ENCODE measurements at regions not wholly inside any gene's neighbourhood (a gene's known extent, or its start where the extent isn't known, plus 50 kb on each side); places are given as distances from the start of the nearest gene placed in this dataset.

- Histone ChIP-seq H3K4me3 (ENCODE audit: low read length) (no peak overlapping the region), H3K4me1 (ENCODE audit: control insufficient read depth, insufficient read depth, low read length) (no peaks in the 10 kb centered on the region), H3K9me3 (ENCODE audit: control insufficient read depth, low read length) (peaks cover 8% of the 10 kb centered on the region), H3K36me3 (ENCODE audit: control insufficient read depth, insufficient read depth, low read length, severe bottlenecking) (no peaks in the 10 kb centered on the region), H3K27me3 (replicated peaks; ENCODE audit: control insufficient read depth, insufficient read depth, low read length) (no peaks in the 10 kb centered on the region), H3K9ac (ENCODE audit: low read length) (no peak overlapping the region)
- DNase-seq (ENCODE audit: low read depth): no peak
Measured at GRCh38 chrX:23525531-23525930, 141.8 kb upstream of the PRDX4 start.

GRCh38 chrX:23540532-23540931 is 126.8 kb upstream of the PRDX4 start:
- H3K36me3 ChIP-seq (ENCODE audit: control insufficient read depth, insufficient read depth, low read length, severe bottlenecking): no peaks in the 10 kb centered on the region
- peaks cover 12% of the 10 kb centered on the region for H3K9me3 ChIP-seq (ENCODE audit: control insufficient read depth, low read length)
- H3K27me3 ChIP-seq (replicated peaks; ENCODE audit: control insufficient read depth, insufficient read depth, low read length): no peaks in the 10 kb centered on the region
- no peaks in the 10 kb centered on the region for H3K4me1 ChIP-seq (ENCODE audit: control insufficient read depth, insufficient read depth, low read length)
- no peak overlapping the region for H3K4me3 ChIP-seq (ENCODE audit: low read length)
- no peak overlapping the region for H3K9ac ChIP-seq (ENCODE audit: low read length)
- DNase-seq (ENCODE audit: low read depth): no peak

- no peaks in the 10 kb centered on the region for H3K4me1 ChIP-seq (ENCODE audit: control insufficient read depth, insufficient read depth, low read length)
- peaks cover 4% of the 10 kb centered on the region for H3K9me3 ChIP-seq (ENCODE audit: control insufficient read depth, low read length)
- no peak for DNase-seq (ENCODE audit: low read depth)
- H3K9ac ChIP-seq (ENCODE audit: low read length): no peak overlapping the region
- no peak overlapping the region for H3K4me3 ChIP-seq (ENCODE audit: low read length)
- H3K36me3 ChIP-seq (ENCODE audit: control insufficient read depth, insufficient read depth, low read length, severe bottlenecking): no peaks in the 10 kb centered on the region
- peaks cover 18% of the 10 kb centered on the region for H3K27me3 ChIP-seq (replicated peaks; ENCODE audit: control insufficient read depth, insufficient read depth, low read length)
Measured at GRCh38 chrX:23548164-23548563, 119.1 kb upstream of the PRDX4 start.

GRCh38 chrX:23552303-23552702 is 115.0 kb upstream of the PRDX4 start:
- Histone ChIP-seq H3K4me1 (ENCODE audit: control insufficient read depth, insufficient read depth, low read length) (no peaks in the 10 kb centered on the region), H3K4me3 (ENCODE audit: low read length) (no peak overlapping the region), H3K9me3 (ENCODE audit: control insufficient read depth, low read length) (peaks cover 8% of the 10 kb centered on the region), H3K27me3 (replicated peaks; ENCODE audit: control insufficient read depth, insufficient read depth, low read length) (peaks cover 21% of the 10 kb centered on the region), H3K9ac (ENCODE audit: low read length) (no peak overlapping the region), H3K36me3 (ENCODE audit: control insufficient read depth, insufficient read depth, low read length, severe bottlenecking) (no peaks in the 10 kb centered on the region)
- DNase-seq (ENCODE audit: low read depth): no peak

GRCh38 chrX:23554304-23554703 is 113.0 kb upstream of the PRDX4 start:
- Histone ChIP-seq H3K36me3 (ENCODE audit: control insufficient read depth, insufficient read depth, low read length, severe bottlenecking) (no peaks in the 10 kb centered on the region), H3K9ac (ENCODE audit: low read length) (no peak overlapping the region), H3K27me3 (replicated peaks; ENCODE audit: control insufficient read depth, insufficient read depth, low read length) (peaks cover 13% of the 10 kb centered on the region), H3K4me3 (ENCODE audit: low read length) (no peak overlapping the region), H3K9me3 (ENCODE audit: control insufficient read depth, low read length) (peaks cover 27% of the 10 kb centered on the region), H3K4me1 (ENCODE audit: control insufficient read depth, insufficient read depth, low read length) (no peaks in the 10 kb centered on the region)
- peak; percentile 65 for DNase-seq (ENCODE audit: low read depth)

- H3K9ac ChIP-seq (ENCODE audit: low read length): no peak overlapping the region
- H3K4me1 ChIP-seq (ENCODE audit: control insufficient read depth, insufficient read depth, low read length): no peaks in the 10 kb centered on the region
- H3K9me3 ChIP-seq (ENCODE audit: control insufficient read depth, low read length): peaks cover 34% of the 10 kb centered on the region
- no peak for DNase-seq (ENCODE audit: low read depth)
- peaks cover 10% of the 10 kb centered on the region for H3K27me3 ChIP-seq (replicated peaks; ENCODE audit: control insufficient read depth, insufficient read depth, low read length)
- H3K4me3 ChIP-seq (ENCODE audit: low read length): no peak overlapping the region
- no peaks in the 10 kb centered on the region for H3K36me3 ChIP-seq (ENCODE audit: control insufficient read depth, insufficient read depth, low read length, severe bottlenecking)
Measured at GRCh38 chrX:23557070-23557469, 110.2 kb upstream of the PRDX4 start.

GRCh38 chrX:23559975-23560374 is 107.3 kb upstream of the PRDX4 start:
- H3K4me1 ChIP-seq (ENCODE audit: control insufficient read depth, insufficient read depth, low read length): no peaks in the 10 kb centered on the region
- H3K9ac ChIP-seq (ENCODE audit: low read length): no peak overlapping the region
- H3K27me3 ChIP-seq (replicated peaks; ENCODE audit: control insufficient read depth, insufficient read depth, low read length): no peaks in the 10 kb centered on the region
- peaks cover 34% of the 10 kb centered on the region for H3K9me3 ChIP-seq (ENCODE audit: control insufficient read depth, low read length)
- H3K4me3 ChIP-seq (ENCODE audit: low read length): no peak overlapping the region
- H3K36me3 ChIP-seq (ENCODE audit: control insufficient read depth, insufficient read depth, low read length, severe bottlenecking): no peaks in the 10 kb centered on the region
- no peak for DNase-seq (ENCODE audit: low read depth)

GRCh38 chrX:23570674-23571343 is 96.5 kb upstream of the PRDX4 start:
- Histone ChIP-seq H3K4me1 (ENCODE audit: control insufficient read depth, insufficient read depth, low read length) (no peaks in the 10 kb centered on the region), H3K9me3 (ENCODE audit: control insufficient read depth, low read length) (peaks cover 5% of the 10 kb centered on the region), H3K4me3 (ENCODE audit: low read length) (no peak overlapping the region), H3K27me3 (replicated peaks; ENCODE audit: control insufficient read depth, insufficient read depth, low read length) (no peaks in the 10 kb centered on the region), H3K9ac (ENCODE audit: low read length) (no peak overlapping the region), H3K36me3 (ENCODE audit: control insufficient read depth, insufficient read depth, low read length, severe bottlenecking) (no peaks in the 10 kb centered on the region)
- DNase-seq (ENCODE audit: low read depth): no peak

- H3K27me3 ChIP-seq (replicated peaks; ENCODE audit: control insufficient read depth, insufficient read depth, low read length): no peaks in the 10 kb centered on the region
- no peaks in the 10 kb centered on the region for H3K9me3 ChIP-seq (ENCODE audit: control insufficient read depth, low read length)
- no peaks in the 10 kb centered on the region for H3K36me3 ChIP-seq (ENCODE audit: control insufficient read depth, insufficient read depth, low read length, severe bottlenecking)
- H3K4me1 ChIP-seq (ENCODE audit: control insufficient read depth, insufficient read depth, low read length): no peaks in the 10 kb centered on the region
- H3K9ac ChIP-seq (ENCODE audit: low read length): no peak overlapping the region
- no peak overlapping the region for H3K4me3 ChIP-seq (ENCODE audit: low read length)
- no peak for DNase-seq (ENCODE audit: low read depth)
Measured at GRCh38 chrX:23575281-23575680, 92.0 kb upstream of the PRDX4 start.

- Histone ChIP-seq H3K4me3 (ENCODE audit: low read length) (no peak overlapping the region), H3K9me3 (ENCODE audit: control insufficient read depth, low read length) (peaks cover 5% of the 10 kb centered on the region), H3K36me3 (ENCODE audit: control insufficient read depth, insufficient read depth, low read length, severe bottlenecking) (no peaks in the 10 kb centered on the region), H3K9ac (ENCODE audit: low read length) (no peak overlapping the region), H3K27me3 (replicated peaks; ENCODE audit: control insufficient read depth, insufficient read depth, low read length) (peaks cover 9% of the 10 kb centered on the region), H3K4me1 (ENCODE audit: control insufficient read depth, insufficient read depth, low read length) (no peaks in the 10 kb centered on the region)
- DNase-seq (ENCODE audit: low read depth): no peak
Measured at GRCh38 chrX:23578079-23578478, 89.2 kb upstream of the PRDX4 start.

GRCh38 chrX:23589496-23589895 is 77.8 kb upstream of the PRDX4 start:
- H3K27me3 ChIP-seq (replicated peaks; ENCODE audit: control insufficient read depth, insufficient read depth, low read length): peaks cover 15% of the 10 kb centered on the region
- H3K4me1 ChIP-seq (ENCODE audit: control insufficient read depth, insufficient read depth, low read length): no peaks in the 10 kb centered on the region
- no peaks in the 10 kb centered on the region for H3K9me3 ChIP-seq (ENCODE audit: control insufficient read depth, low read length)
- DNase-seq (ENCODE audit: low read depth): no peak
- H3K4me3 ChIP-seq (ENCODE audit: low read length): no peak overlapping the region
- no peaks in the 10 kb centered on the region for H3K36me3 ChIP-seq (ENCODE audit: control insufficient read depth, insufficient read depth, low read length, severe bottlenecking)
- H3K9ac ChIP-seq (ENCODE audit: low read length): no peak overlapping the region

- H3K36me3 ChIP-seq (ENCODE audit: control insufficient read depth, insufficient read depth, low read length, severe bottlenecking): no peaks in the 10 kb centered on the region
- no peak overlapping the region for H3K4me3 ChIP-seq (ENCODE audit: low read length)
- no peak overlapping the region for H3K9ac ChIP-seq (ENCODE audit: low read length)
- no peak for DNase-seq (ENCODE audit: low read depth)
- H3K27me3 ChIP-seq (replicated peaks; ENCODE audit: control insufficient read depth, insufficient read depth, low read length): peaks cover 14% of the 10 kb centered on the region
- H3K9me3 ChIP-seq (ENCODE audit: control insufficient read depth, low read length): no peaks in the 10 kb centered on the region
- no peaks in the 10 kb centered on the region for H3K4me1 ChIP-seq (ENCODE audit: control insufficient read depth, insufficient read depth, low read length)
Measured at GRCh38 chrX:23592741-23593140, 74.6 kb upstream of the PRDX4 start.

Data from adipocyte (in vitro differentiated cells).